ENCODE measurements at regions not wholly inside any gene's neighbourhood (a gene's known extent, or its start where the extent isn't known, plus 50 kb on each side); places are given as distances from the start of the nearest gene placed in this dataset.
"Not testable (repeated sequence)": the region's sequence is repeated elsewhere in the genome, so short reads cannot be mapped to it uniquely, and the experiment has no call there.

DNA sequence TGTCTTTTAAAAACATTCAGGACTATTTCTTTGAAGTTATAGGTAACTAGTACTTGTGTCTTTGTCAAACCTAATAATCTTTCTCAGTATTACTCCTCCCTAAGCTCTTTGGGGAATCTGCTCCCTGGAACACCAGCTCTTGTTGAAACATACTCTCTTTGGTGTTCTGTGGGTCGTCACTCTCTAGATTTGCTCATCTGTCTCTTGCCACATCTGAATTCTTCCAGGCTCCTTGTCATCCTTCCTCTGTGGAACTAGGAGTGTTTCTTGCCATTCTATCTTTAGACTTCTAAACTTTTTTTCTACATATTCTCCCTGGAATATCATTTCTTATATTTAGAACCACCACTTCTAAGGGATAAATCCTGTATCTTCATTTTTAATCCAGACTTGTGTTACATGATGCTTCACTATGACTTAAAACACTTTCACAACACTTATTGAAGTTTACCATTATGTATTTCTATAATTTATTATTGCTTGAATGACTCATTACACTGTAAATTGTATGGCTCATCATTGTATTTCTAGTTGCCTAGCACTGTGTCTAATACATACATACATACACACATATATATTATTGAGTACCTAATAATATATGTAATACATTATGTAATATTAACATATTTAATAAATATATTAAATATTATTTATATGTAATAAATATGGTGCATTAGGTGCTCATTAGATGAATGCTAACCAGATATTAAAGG is 186.1 kb downstream of the TMA16 start:
- H3K36me3 ChIP-seq, result no peaks in the 10 kb centered on the region
- no peak overlapping the region for H3K4me2 ChIP-seq
- H3K27me3 ChIP-seq, result no peaks in the 10 kb centered on the region
- no peak overlapping the region for H3K9ac ChIP-seq
- no peak for TF ChIP-seq Cebpa-rat (IDR thresholded peaks at IDR 0.05)
- H4K20me1 ChIP-seq, result no peaks in the 10 kb centered on the region
- no peak overlapping the region for H3K4me3 ChIP-seq
- H3K9me3 ChIP-seq, result no peaks in the 10 kb centered on the region
- H3K4me1 ChIP-seq, result no peaks in the 10 kb centered on the region
- no peak overlapping the region for H3K27ac ChIP-seq

DNA sequence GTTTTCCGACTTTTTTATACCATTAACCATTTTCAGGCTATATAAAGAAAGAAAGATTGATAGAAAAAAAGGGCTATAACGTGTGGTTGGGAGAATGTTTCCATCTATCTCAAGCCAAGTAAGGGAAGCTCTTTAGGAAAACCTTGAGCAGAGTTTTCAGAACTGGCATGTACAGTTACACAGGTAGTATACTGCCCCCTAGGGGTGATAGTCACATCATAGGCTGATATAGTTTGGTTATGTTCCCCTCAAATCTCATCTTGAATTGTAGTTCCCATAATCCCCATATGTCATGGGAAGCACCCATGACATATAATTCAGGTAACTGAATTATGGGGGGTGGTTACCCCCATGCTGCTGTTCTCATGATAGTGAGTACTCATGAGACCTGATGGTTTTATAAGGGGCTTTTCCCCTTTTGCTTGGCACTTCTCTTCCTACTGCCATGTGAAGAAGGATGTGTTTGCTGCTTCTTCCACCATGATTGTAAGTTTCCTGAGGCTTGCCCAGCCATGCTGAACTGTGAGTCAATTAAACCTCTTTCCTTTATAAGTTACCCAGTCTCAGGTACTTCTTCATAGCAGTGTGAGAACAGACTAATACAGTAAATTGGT is 186.8 kb downstream of the TMA16 start:
- no peaks in the 10 kb centered on the region for H4K20me1 ChIP-seq
- no peak overlapping the region for H3K4me3 ChIP-seq
- no peak overlapping the region for H3K9ac ChIP-seq
- no peaks in the 10 kb centered on the region for H3K4me1 ChIP-seq
- H3K27ac ChIP-seq, result no peak overlapping the region
- TF ChIP-seq Cebpa-rat (IDR thresholded peaks at IDR 0.05), result no peak
- no peak overlapping the region for H3K4me2 ChIP-seq
- H3K27me3 ChIP-seq, result no peaks in the 10 kb centered on the region
- no peaks in the 10 kb centered on the region for H3K9me3 ChIP-seq
- H3K36me3 ChIP-seq, result no peaks in the 10 kb centered on the region

DNA sequence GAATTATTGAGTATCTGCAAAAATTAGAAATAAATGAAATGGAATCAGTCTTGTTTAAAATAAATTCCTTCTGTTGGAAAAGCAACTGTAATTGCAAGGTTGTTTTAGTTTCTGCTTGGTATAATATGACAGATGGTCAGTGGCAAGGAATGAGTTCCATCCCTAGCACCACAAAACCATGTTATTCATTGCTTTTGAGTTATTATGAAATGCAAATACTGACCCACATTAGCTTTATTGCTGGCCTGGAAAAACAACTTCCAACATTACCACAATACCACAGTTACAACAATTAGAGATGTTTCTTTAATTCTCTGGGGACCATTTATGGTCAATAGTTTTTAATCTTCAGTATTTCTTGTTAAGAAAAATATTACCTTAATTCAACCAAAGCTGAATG is 194.4 kb downstream of the TMA16 start:
- Histone ChIP-seq H4K20me1 (no peaks in the 10 kb centered on the region), H3K4me3 (no peak overlapping the region), H3K4me1 (no peaks in the 10 kb centered on the region), H3K9ac (no peak overlapping the region), H3K36me3 (no peaks in the 10 kb centered on the region), H3K9me3 (no peaks in the 10 kb centered on the region), H3K27me3 (no peaks in the 10 kb centered on the region), H3K4me2 (no peak overlapping the region), H3K27ac (no peak overlapping the region)
- no peak for TF ChIP-seq Cebpa-rat (IDR thresholded peaks at IDR 0.05)

DNA sequence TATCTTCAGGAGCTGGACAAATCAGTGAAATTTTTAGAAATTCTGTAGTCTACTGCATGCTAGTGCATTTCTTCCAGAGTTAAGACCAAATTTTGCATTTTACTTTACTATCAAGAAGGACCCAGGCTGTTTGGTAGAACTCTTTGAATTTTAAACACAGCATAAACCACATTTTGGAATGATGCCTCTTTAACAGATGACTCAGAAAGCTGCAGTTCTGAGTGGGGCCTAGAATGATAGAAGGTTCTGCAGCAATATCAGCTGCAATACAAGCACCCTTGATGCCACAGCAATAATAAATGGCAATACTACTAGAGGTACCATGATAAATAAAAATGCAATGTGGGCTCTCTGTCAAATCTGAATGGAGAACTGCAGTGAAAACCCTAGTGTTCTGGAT is 198.7 kb downstream of the TMA16 start:
- H3K4me3 ChIP-seq, result no peak overlapping the region
- H3K9me3 ChIP-seq, result no peaks in the 10 kb centered on the region
- H3K27ac ChIP-seq, result no peak overlapping the region
- no peaks in the 10 kb centered on the region for H3K4me1 ChIP-seq
- no peak overlapping the region for H3K4me2 ChIP-seq
- no peaks in the 10 kb centered on the region for H3K36me3 ChIP-seq
- no peaks in the 10 kb centered on the region for H4K20me1 ChIP-seq
- no peak overlapping the region for H3K9ac ChIP-seq
- H3K27me3 ChIP-seq, result no peaks in the 10 kb centered on the region
- no peak for TF ChIP-seq Cebpa-rat (IDR thresholded peaks at IDR 0.05)

DNA sequence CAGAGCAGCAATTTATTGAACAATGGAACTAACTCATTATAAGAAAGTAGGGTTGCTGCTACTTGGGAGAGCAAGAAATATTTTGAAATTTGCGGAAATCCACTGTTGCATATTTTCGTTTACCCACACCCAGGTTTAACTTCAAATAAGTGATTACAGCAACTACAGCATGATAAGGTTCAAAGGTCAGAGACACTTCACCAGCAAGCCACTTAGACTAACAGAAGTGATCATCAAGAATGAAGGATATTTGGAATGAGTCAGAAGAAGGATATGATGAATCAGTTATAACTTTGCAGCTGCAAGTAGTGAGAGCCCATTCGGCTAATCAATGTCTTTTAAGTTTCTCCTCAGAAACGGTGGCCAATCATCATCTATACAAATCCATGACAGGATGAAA is 199.3 kb downstream of the TMA16 start:
- TF ChIP-seq Cebpa-rat (IDR thresholded peaks at IDR 0.05), result no peak
- no peaks in the 10 kb centered on the region for H4K20me1 ChIP-seq
- H3K4me3 ChIP-seq, result no peak overlapping the region
- H3K27ac ChIP-seq, result no peak overlapping the region
- H3K4me2 ChIP-seq, result no peak overlapping the region
- no peaks in the 10 kb centered on the region for H3K9me3 ChIP-seq
- no peaks in the 10 kb centered on the region for H3K27me3 ChIP-seq
- no peak overlapping the region for H3K9ac ChIP-seq
- H3K36me3 ChIP-seq, result no peaks in the 10 kb centered on the region
- no peaks in the 10 kb centered on the region for H3K4me1 ChIP-seq

DNA sequence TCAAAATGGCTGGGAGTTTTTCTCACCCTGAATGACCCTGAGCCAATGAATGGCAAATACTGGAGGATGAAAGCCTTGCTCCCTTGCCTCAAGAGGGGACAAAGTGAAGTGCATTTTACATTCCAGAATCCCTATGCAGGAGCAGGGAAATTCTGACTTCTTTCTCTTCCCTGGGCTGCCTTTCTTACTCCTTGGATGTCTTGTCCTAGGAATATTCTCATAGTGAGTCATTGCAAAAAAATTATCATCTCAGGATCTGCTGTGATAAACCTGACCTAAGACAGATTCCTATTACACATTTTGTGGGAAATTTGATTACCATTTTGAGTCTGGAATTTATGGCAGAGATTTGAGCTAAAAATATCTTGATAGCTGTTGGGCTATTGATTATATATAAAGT is 199.9 kb downstream of the TMA16 start:
- TF ChIP-seq Cebpa-rat (IDR thresholded peaks at IDR 0.05), result no peak
- no peak overlapping the region for H3K4me3 ChIP-seq
- H3K27ac ChIP-seq, result no peak overlapping the region
- H3K4me2 ChIP-seq, result no peak overlapping the region
- H3K9me3 ChIP-seq, result no peaks in the 10 kb centered on the region
- no peaks in the 10 kb centered on the region for H3K36me3 ChIP-seq
- no peaks in the 10 kb centered on the region for H4K20me1 ChIP-seq
- no peaks in the 10 kb centered on the region for H3K4me1 ChIP-seq
- H3K27me3 ChIP-seq, result no peaks in the 10 kb centered on the region
- no peak overlapping the region for H3K9ac ChIP-seq

DNA sequence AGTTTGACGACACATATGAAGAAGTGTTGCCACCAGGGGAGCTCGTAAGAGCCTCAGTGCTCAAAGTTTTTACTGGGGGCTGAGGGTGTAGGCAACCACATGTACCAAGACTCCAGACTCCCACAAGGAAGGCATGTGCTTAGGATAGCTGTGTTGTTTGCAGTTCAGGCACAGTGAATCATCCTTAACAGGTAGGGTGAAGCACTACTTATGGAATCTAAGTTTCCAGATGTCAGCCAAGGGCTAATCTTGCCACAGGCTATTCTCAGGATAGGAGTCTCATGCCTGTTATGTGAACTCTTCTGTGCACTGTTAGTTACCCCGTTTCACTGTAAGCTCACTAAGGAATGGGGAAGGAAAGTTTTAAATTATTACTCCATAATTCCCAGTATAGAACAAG is 202.6 kb downstream of the TMA16 start:
- Histone ChIP-seq H3K9me3 (no peaks in the 10 kb centered on the region), H3K9ac (no peak overlapping the region), H3K4me1 (no peaks in the 10 kb centered on the region), H3K4me3 (no peak overlapping the region), H3K36me3 (no peaks in the 10 kb centered on the region), H3K27me3 (no peaks in the 10 kb centered on the region), H4K20me1 (no peaks in the 10 kb centered on the region), H3K27ac (no peak overlapping the region), H3K4me2 (no peak overlapping the region)
- TF ChIP-seq Cebpa-rat (IDR thresholded peaks at IDR 0.05), result no peak

DNA sequence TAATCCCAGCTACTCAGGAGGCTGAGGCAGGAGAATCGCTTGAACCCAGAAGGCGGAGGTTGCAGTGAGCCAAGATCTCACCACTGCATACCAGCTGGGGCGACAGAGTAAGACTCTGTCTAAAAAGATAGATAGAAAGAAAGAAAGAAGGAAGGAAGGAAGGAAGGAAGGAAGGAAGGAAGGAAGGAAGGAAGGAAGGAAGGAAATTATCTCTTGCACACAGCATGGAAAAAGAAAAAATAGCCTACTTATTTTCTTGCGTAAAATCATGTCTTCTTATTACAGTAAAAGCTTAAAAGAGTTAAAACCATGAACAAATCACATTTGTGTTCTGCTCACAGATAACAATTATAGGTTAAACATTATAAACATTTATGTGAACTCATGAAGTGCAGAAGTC is 205.9 kb downstream of the TMA16 start:
- H3K9me3 ChIP-seq, H3K4me3 ChIP-seq, H3K27ac ChIP-seq, H3K9ac ChIP-seq, H4K20me1 ChIP-seq, H3K36me3 ChIP-seq, H3K4me2 ChIP-seq, H3K4me1 ChIP-seq, H3K27me3 ChIP-seq: not testable (repeated sequence)

DNA sequence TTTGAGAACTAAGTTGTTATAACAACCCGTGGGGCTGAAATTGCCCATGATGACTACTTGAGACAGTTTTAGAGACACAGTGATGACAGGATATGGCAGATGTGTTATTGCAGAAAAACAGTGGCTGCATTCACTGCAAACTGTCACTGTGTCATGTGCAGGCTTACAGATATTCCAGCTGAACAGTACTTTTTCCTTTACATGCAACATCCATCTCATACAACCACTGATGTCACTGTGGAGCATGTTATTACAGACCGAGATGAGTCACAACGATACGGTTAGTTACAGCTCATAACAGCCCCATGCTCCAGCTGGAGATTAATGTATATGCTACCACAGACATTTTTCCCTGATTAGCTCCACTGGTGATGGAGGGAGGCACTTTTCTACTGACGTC is 207.4 kb downstream of the TMA16 start:
- Histone ChIP-seq H3K27me3 (no peaks in the 10 kb centered on the region), H3K27ac (no peak overlapping the region), H4K20me1 (no peaks in the 10 kb centered on the region), H3K9ac (no peak overlapping the region), H3K4me1 (no peaks in the 10 kb centered on the region), H3K4me2 (no peak overlapping the region), H3K36me3 (no peaks in the 10 kb centered on the region), H3K4me3 (no peak overlapping the region), H3K9me3 (no peaks in the 10 kb centered on the region)
- no peak for TF ChIP-seq Cebpa-rat (IDR thresholded peaks at IDR 0.05)

DNA sequence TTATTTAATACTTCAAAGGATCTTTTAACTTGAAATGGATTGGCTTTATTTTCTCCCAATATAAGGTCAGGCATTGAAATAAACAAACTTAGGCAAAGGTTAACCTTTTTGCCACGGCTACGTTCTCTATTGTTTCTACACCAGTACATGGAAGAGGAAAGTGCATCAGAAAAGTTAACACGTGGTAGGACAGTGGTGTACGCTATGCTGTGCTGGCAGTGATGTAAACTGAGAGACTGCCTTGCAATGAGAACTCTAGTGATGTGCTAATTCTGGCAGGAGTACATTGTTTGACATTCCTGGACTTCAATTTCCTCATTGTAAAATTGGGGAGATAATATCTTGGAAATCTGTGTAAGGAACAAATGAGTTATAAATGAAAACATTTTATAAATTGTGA is 208.2 kb downstream of the TMA16 start:
- no peak for TF ChIP-seq Cebpa-rat (IDR thresholded peaks at IDR 0.05)
- no peaks in the 10 kb centered on the region for H3K9me3 ChIP-seq
- H3K4me1 ChIP-seq, result no peaks in the 10 kb centered on the region
- no peak overlapping the region for H3K4me2 ChIP-seq
- no peak overlapping the region for H3K9ac ChIP-seq
- H3K4me3 ChIP-seq, result no peak overlapping the region
- no peaks in the 10 kb centered on the region for H4K20me1 ChIP-seq
- H3K36me3 ChIP-seq, result no peaks in the 10 kb centered on the region
- no peaks in the 10 kb centered on the region for H3K27me3 ChIP-seq
- H3K27ac ChIP-seq, result no peak overlapping the region

DNA sequence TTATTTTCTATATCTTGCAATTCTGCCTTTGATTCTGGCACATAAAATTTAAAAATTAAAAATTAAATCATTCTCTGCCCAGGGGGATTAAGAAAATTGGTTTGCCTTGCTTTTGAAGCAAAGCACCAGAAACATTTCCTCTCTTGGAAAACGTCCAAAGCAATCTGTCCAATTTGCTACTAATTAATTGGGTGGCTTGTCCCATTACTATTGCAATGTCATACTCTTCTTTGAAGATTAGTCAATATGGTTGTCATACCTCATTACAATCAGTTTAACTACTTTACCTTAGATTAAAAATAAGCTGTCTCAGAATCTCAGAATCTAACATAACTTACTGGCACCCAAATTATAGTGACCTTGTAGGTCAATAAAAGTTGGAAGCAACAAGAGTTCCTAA is 208.8 kb downstream of the TMA16 start:
- Histone ChIP-seq H3K4me3 (no peak overlapping the region), H3K27me3 (no peaks in the 10 kb centered on the region), H3K27ac (no peak overlapping the region), H3K36me3 (no peaks in the 10 kb centered on the region), H4K20me1 (no peaks in the 10 kb centered on the region), H3K4me1 (no peaks in the 10 kb centered on the region), H3K9ac (no peak overlapping the region), H3K9me3 (no peaks in the 10 kb centered on the region), H3K4me2 (no peak overlapping the region)
- no peak for TF ChIP-seq Cebpa-rat (IDR thresholded peaks at IDR 0.05)

Measured in BLaER1 (cell line).